ENCODE measurements at regions not wholly inside any gene's neighbourhood (a gene's known extent, or its start where the extent isn't known, plus 50 kb on each side); places are given as distances from the start of the nearest gene placed in this dataset.

GRCh38 chr6:92779746-92780145 lies 639.6 kb downstream of the EPHA7 start:
- TF ChIP-seq CTCF (conservative IDR thresholded peaks at IDR 0.05) = no peak
- TF ChIP-seq EZH2 (IDR thresholded peaks at IDR 0.05; ENCODE audit: low read depth) = no peak
- BruUV-seq (replicated peaks) = no TSS peak
- CTCF ChIA-PET = no interaction called here

GRCh38 chr6:92777146-92777740 lies 642.1 kb downstream of the EPHA7 start:
- no peaks in the 10 kb centered on the region for H3F3A ChIP-seq (ENCODE audit: insufficient read depth, low read depth)
- H3K4me3 ChIP-seq = no peak overlapping the region
- no peaks in the 10 kb centered on the region for H3K4me1 ChIP-seq (replicated peaks; ENCODE audit: insufficient read depth)
- no peaks in the 10 kb centered on the region for H3K36me3 ChIP-seq (ENCODE audit: low read depth)
- H3K79me2 ChIP-seq (ENCODE audit: low read depth) = no peaks in the 10 kb centered on the region
- no peak overlapping the region for H2AFZ ChIP-seq
- TF ChIP-seq CTCF (conservative IDR thresholded peaks at IDR 0.05) = peak; percentile 40
- no peak for TF ChIP-seq EZH2 (IDR thresholded peaks at IDR 0.05; ENCODE audit: low read depth)
- H3K27ac ChIP-seq = no peak overlapping the region
- no peaks in the 10 kb centered on the region for H3K9me2 ChIP-seq (ENCODE audit: insufficient read depth)
- ChIA-PET POLR2A (ENCODE audit: unreplicated experiment) (no interaction called here), CTCF (no interaction called here)
- H3K9me3 ChIP-seq (ENCODE audit: insufficient read depth, low read depth) = no peaks in the 10 kb centered on the region
- intact Hi-C loops (cut with micrococcal nuclease; ENCODE audit: unreplicated experiment) = loop anchor here (5.0 kb wide), 1 partner anchor 1695 kb away; no protein-coding TSS in a partner anchor
- DNase-seq = no peak
- no TSS peak for BruUV-seq (replicated peaks)
- no peak overlapping the region for H3K4me2 ChIP-seq
- H4K20me1 ChIP-seq (ENCODE audit: insufficient read depth) = no peaks in the 10 kb centered on the region
- no peaks in the 10 kb centered on the region for H3K27me3 ChIP-seq (ENCODE audit: insufficient read depth, low read depth)

More at GRCh38 chr6:92779746-92780145, 639.6 kb downstream of the EPHA7 start:
- Histone ChIP-seq H3K27ac (no peak overlapping the region), H3K9me2 (ENCODE audit: insufficient read depth) (no peaks in the 10 kb centered on the region), H3K4me1 (replicated peaks; ENCODE audit: insufficient read depth) (no peaks in the 10 kb centered on the region), H3K79me2 (ENCODE audit: low read depth) (no peaks in the 10 kb centered on the region), H3K9me3 (ENCODE audit: insufficient read depth, low read depth) (no peaks in the 10 kb centered on the region), H3K4me2 (no peak overlapping the region), H3K36me3 (ENCODE audit: low read depth) (no peaks in the 10 kb centered on the region), H3F3A (ENCODE audit: insufficient read depth, low read depth) (no peaks in the 10 kb centered on the region), H3K4me3 (no peak overlapping the region), H4K20me1 (ENCODE audit: insufficient read depth) (no peaks in the 10 kb centered on the region), H3K27me3 (ENCODE audit: insufficient read depth, low read depth) (no peaks in the 10 kb centered on the region), H2AFZ (no peak overlapping the region)
- POLR2A ChIA-PET (ENCODE audit: unreplicated experiment) = interaction anchor here (0.5 to 0.6 kb wide), 2 partner anchors 500 to 640 kb away, joined by 3 to 4 read pairs; no protein-coding TSS in a partner anchor
- intact Hi-C loops (cut with micrococcal nuclease; ENCODE audit: unreplicated experiment) = loop anchor here (5.0 kb wide), 1 partner anchor 1697 kb away; no protein-coding TSS in a partner anchor
- DNase-seq = peak in 1 of 2 experiments; percentile 44

- no TSS peak for BruUV-seq (replicated peaks)
- no peak overlapping the region for H3K4me2 ChIP-seq
- H3K4me1 ChIP-seq (replicated peaks; ENCODE audit: insufficient read depth) = no peaks in the 10 kb centered on the region
- intact Hi-C loops (cut with micrococcal nuclease; ENCODE audit: unreplicated experiment) = no loop called here
- no peaks in the 10 kb centered on the region for H4K20me1 ChIP-seq (ENCODE audit: insufficient read depth)
- ChIA-PET CTCF (no interaction called here), POLR2A (ENCODE audit: unreplicated experiment) (no interaction called here)
- no peaks in the 10 kb centered on the region for H3K27me3 ChIP-seq (ENCODE audit: insufficient read depth, low read depth)
- H3K9me3 ChIP-seq (ENCODE audit: insufficient read depth, low read depth) = no peaks in the 10 kb centered on the region
- H3K79me2 ChIP-seq (ENCODE audit: low read depth) = no peaks in the 10 kb centered on the region
- no peak overlapping the region for H3K4me3 ChIP-seq
- no peak overlapping the region for H3K27ac ChIP-seq
- no peak for TF ChIP-seq EZH2 (IDR thresholded peaks at IDR 0.05; ENCODE audit: low read depth)
- TF ChIP-seq CTCF (conservative IDR thresholded peaks at IDR 0.05) = no peak
- no peaks in the 10 kb centered on the region for H3K9me2 ChIP-seq (ENCODE audit: insufficient read depth)
- H3K36me3 ChIP-seq (ENCODE audit: low read depth) = no peaks in the 10 kb centered on the region
- no peak overlapping the region for H2AFZ ChIP-seq
- no peak for DNase-seq
- no peaks in the 10 kb centered on the region for H3F3A ChIP-seq (ENCODE audit: insufficient read depth, low read depth)
Observed at GRCh38 chr6:92770540-92770939, 648.8 kb downstream of the EPHA7 start.
